GM12878 (cell line): ENCODE measurements at regions not wholly inside any gene's neighbourhood (a gene's known extent, or its start where the extent isn't known, plus 50 kb on each side); places are given as distances from the start of the nearest gene placed in this dataset.

Experiments used
- ATAC-seq: fragments of 200-7000 bp; cut with Tn5 transposase; 3 replicates; pipeline ENCODE4 v1.9.1; 2020; ENCODE audit warnings: mild to moderate bottlenecking, moderate library complexity
- BruUV-seq: library from RNA; stranded (reverse); fragments of 400-500 nt; replicated peaks from 2 replicates; lab custom pipeline; 2021; lab: Mats Ljungman, UMichigan
- CTCF ChIA-PET: fragments of 300-600 bp; sonication (Branson Sonifier 250); formaldehyde crosslinking; extraction: SDS; loops from one replicate; lab custom pipeline; 2021; ENCODE audit warnings: inconsistent platforms; lab: Yijun Ruan, JAX
- POLR2A ChIA-PET: fragments of 350-600 bp; formaldehyde crosslinking; extraction: SDS; loops from one replicate; lab custom pipeline; 2021; ENCODE audit warnings: inconsistent platforms; lab: Charles Lee
- RAD21 ChIA-PET: fragments of 300-600 bp; sonication (Branson Sonifier 250); formaldehyde crosslinking; loops from one replicate; lab custom pipeline; 2023; ENCODE audit warnings: antibody characterized with exemption; ENCODE audit not compliant: unreplicated experiment; lab: Charles Lee
- SMC1A ChIA-PET: fragments of 300-600 bp; sonication (Branson Sonifier 250); formaldehyde crosslinking; loops from one replicate; lab custom pipeline; 2023; ENCODE audit not compliant: unreplicated experiment, uncharacterized antibody; lab: Charles Lee
- DNase-seq: peaks from one replicate; pipeline ENCODE4 v3.0.0-alpha.2; 2011; ENCODE audit warnings: low read depth, low spot score
- FAIRE-seq: peaks from 3 replicates; lab custom pipeline; 2011; peaks lifted over from hg19 to GRCh38; lab: Jason Lieb, UNC
- H2AFZ ChIP-seq: 2 replicates; pipeline ENCODE4 v1.6.0; 2011; ENCODE audit warnings: low read depth, low read length, control low read depth; ENCODE audit not compliant: control insufficient read depth
- H3K27ac ChIP-seq: 2 replicates; pipeline ENCODE4 v1.5.1; 2011; ENCODE audit warnings: control low read depth; ENCODE audit not compliant: control insufficient read depth, insufficient read depth
- H3K27me3 ChIP-seq, 2 experiments: replicated peaks in 1 of 2; 2 replicates each; pipeline versions ENCODE4 v1.6.0 to v1.6.1; 2011; ENCODE audit warnings: low read length in 1 of 2; ENCODE audit not compliant: control insufficient read depth in 2 of 2, insufficient read depth in 2 of 2
- H3K36me3 ChIP-seq, 2 experiments: 2 replicates each; pipeline ENCODE4 v1.5.1; 2011; ENCODE audit warnings: low read length in 1 of 2; ENCODE audit not compliant: control insufficient read depth in 2 of 2, insufficient read depth in 2 of 2
- H3K4me1 ChIP-seq: 2 replicates; pipeline ENCODE4 v1.6.1; 2011; ENCODE audit warnings: mild to moderate bottlenecking, low read length, moderate library complexity, mixed read lengths; ENCODE audit not compliant: control insufficient read depth, insufficient read depth
- H3K4me2 ChIP-seq: 2 replicates; pipeline ENCODE4 v1.6.0; 2011; ENCODE audit warnings: control low read depth; ENCODE audit not compliant: control insufficient read depth, insufficient read depth
- H3K4me3 ChIP-seq: fragments of 200-600 bp; sonication (generic); 2 replicates; pipeline ENCODE4 v1.5.1; 2016
- H3K79me2 ChIP-seq: 2 replicates; pipeline ENCODE4 v1.6.0; 2011; ENCODE audit warnings: low read length; ENCODE audit not compliant: control insufficient read depth, insufficient read depth
- H3K9ac ChIP-seq: 2 replicates; pipeline ENCODE4 v1.8.0; 2011; ENCODE audit warnings: low read length, control low read depth, mixed read lengths; ENCODE audit not compliant: control insufficient read depth, insufficient read depth
- H3K9me3 ChIP-seq: replicated peaks from 3 replicates; pipeline ENCODE4 v1.5.1; 2011; ENCODE audit warnings: mild to moderate bottlenecking, low read length; ENCODE audit not compliant: control insufficient read depth, insufficient read depth
- H4K20me1 ChIP-seq: 2 replicates; pipeline ENCODE4 v1.6.0; 2011; ENCODE audit not compliant: control insufficient read depth, insufficient read depth
- CHD1 ChIP-seq: IDR thresholded peaks from 2 replicates; pipeline ENCODE4 v1.6.1; 2012; ENCODE audit warnings: low read depth, low read length, improper control_type of control experiment
- ETV6 ChIP-seq, 2 experiments: fragments of 450-650 bp in 1 of 2; IDR thresholded peaks in 1 of 2; conservative IDR thresholded peaks in 1 of 2; 2 replicates each; pipeline ENCODE4 v1.6.1; 2014; ENCODE audit warnings: antibody characterized with exemption in 1 of 2, borderline replicate concordance in 1 of 2, low read depth in 1 of 2, mild to moderate bottlenecking in 1 of 2, moderate library complexity in 1 of 2
- POLR2AphosphoS2 ChIP-seq: IDR thresholded peaks from 2 replicates; pipeline ENCODE4 v1.6.1; 2011; ENCODE audit warnings: low read depth, mild to moderate bottlenecking, low read length, improper control_type of control experiment, moderate library complexity
- SMC3 ChIP-seq: IDR thresholded peaks from 2 replicates; pipeline ENCODE4 v1.6.1; 2011; ENCODE audit warnings: low read length, improper control_type of control experiment, borderline replicate concordance
- SUZ12 ChIP-seq: fragments of 200-600 bp; sonication (generic); IDR thresholded peaks from one replicate; pipeline ENCODE4 v1.6.1; 2018; ENCODE audit warnings: antibody characterized with exemption, mild to moderate bottlenecking; ENCODE audit not compliant: unreplicated experiment
- ZNF274 ChIP-seq: IDR thresholded peaks from one replicate; pipeline ENCODE4 v1.8.0; 2011; ENCODE audit not compliant: insufficient read length, insufficient read depth
- WGBS: methylation state at CpG from one replicate; pipeline ENCODE4 v1.1.6; 2016; ENCODE audit warnings: low lambda C conversion rate; ENCODE audit not compliant: insufficient replicate concordance, insufficient coverage; ENCODE audit errors: missing lambda C conversion rate; 5-methylcytosine and 5-hydroxymethylcytosine counted together
- in situ Hi-C: fragments of 300-500 bp; cut with MboI; formaldehyde crosslinking; loops from 9 replicates; pipeline ENCODE4 v1.14.3; 2018; ENCODE audit warnings: mixed read lengths
- intact Hi-C: fragments of 100-400 bp; cut with micrococcal nuclease; formaldehyde crosslinking; loops from one replicate; pipeline ENCODE4 v1.14.2; 2022; ENCODE audit not compliant: unreplicated experiment
- TF ChIP-seq, protein P1 (sequence below): fragments of 450-650 bp; IDR thresholded peaks from 2 replicates; pipeline ENCODE4 v1.6.1; 2018; ENCODE audit warnings: borderline replicate concordance, mild to moderate bottlenecking; ENCODE audit not compliant: partially characterized antibody
- TF ChIP-seq, protein P2 (sequence below): IDR thresholded peaks from 2 replicates; pipeline ENCODE4 v1.6.1; 2011; ENCODE audit warnings: borderline replicate concordance, low read depth, mild to moderate bottlenecking, moderate library complexity, low read length; ENCODE audit not compliant: insufficient read depth, poor library complexity, severe bottlenecking
- TF ChIP-seq, protein P3 (sequence below): fragments of 450-650 bp; IDR thresholded peaks from 2 replicates; pipeline ENCODE4 v1.6.1; 2016; ENCODE audit warnings: mild to moderate bottlenecking
- TF ChIP-seq, protein P4 (sequence below): fragments of 450-650 bp; formaldehyde crosslinking; IDR thresholded peaks from 2 replicates; pipeline ENCODE4 v1.4.0; 2022; ENCODE audit warnings: mild to moderate bottlenecking, moderate library complexity
- TF ChIP-seq, protein P5 (sequence below): fragments of 450-650 bp; IDR thresholded peaks from 2 replicates; pipeline ENCODE4 v1.6.1; 2017; ENCODE audit warnings: borderline replicate concordance
- TF ChIP-seq, protein P6 (sequence below): IDR thresholded peaks from 2 replicates; pipeline ENCODE4 v1.6.1; 2011; ENCODE audit warnings: low read depth, low read length, improper control_type of control experiment, borderline replicate concordance

DNA sequence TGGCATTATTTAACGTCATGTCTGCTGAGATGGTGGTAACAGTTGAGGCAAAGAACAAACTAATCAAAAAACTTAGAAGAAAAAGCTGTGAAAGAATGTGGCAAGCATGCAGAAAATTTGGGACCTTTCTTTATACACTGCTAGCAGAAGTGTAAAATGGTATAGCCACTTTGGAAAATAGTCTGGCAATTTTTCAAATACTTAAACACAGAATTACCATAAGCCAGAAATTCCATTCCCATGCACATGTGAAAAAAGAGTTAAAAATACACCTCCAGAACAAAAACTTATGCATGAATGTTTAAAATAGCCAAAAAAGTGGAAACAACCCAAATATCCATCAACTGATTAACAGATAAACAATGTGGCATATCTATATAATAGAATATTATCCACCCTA lies 613.3 kb downstream of the TBL1XR1 start:
- SMC1A ChIA-PET = no interaction called here
- no peak for FAIRE-seq
- TF ChIP-seq, protein P1, sequence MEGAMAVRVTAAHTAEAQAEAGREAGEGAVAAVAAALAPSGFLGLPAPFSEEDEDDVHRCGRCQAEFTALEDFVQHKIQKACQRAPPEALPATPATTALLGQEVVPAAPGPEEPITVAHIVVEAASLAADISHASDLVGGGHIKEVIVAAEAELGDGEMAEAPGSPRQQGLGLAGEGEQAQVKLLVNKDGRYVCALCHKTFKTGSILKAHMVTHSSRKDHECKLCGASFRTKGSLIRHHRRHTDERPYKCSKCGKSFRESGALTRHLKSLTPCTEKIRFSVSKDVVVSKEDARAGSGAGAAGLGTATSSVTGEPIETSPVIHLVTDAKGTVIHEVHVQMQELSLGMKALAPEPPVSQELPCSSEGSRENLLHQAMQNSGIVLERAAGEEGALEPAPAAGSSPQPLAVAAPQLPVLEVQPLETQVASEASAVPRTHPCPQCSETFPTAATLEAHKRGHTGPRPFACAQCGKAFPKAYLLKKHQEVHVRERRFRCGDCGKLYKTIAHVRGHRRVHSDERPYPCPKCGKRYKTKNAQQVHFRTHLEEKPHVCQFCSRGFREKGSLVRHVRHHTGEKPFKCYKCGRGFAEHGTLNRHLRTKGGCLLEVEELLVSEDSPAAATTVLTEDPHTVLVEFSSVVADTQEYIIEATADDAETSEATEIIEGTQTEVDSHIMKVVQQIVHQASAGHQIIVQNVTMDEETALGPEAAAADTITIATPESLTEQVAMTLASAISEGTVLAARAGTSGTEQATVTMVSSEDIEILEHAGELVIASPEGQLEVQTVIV = no peak
- TF ChIP-seq, protein P2, sequence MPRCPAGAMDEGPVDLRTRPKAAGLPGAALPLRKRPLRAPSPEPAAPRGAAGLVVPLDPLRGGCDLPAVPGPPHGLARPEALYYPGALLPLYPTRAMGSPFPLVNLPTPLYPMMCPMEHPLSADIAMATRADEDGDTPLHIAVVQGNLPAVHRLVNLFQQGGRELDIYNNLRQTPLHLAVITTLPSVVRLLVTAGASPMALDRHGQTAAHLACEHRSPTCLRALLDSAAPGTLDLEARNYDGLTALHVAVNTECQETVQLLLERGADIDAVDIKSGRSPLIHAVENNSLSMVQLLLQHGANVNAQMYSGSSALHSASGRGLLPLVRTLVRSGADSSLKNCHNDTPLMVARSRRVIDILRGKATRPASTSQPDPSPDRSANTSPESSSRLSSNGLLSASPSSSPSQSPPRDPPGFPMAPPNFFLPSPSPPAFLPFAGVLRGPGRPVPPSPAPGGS = no peak
- TF ChIP-seq, protein P3, sequence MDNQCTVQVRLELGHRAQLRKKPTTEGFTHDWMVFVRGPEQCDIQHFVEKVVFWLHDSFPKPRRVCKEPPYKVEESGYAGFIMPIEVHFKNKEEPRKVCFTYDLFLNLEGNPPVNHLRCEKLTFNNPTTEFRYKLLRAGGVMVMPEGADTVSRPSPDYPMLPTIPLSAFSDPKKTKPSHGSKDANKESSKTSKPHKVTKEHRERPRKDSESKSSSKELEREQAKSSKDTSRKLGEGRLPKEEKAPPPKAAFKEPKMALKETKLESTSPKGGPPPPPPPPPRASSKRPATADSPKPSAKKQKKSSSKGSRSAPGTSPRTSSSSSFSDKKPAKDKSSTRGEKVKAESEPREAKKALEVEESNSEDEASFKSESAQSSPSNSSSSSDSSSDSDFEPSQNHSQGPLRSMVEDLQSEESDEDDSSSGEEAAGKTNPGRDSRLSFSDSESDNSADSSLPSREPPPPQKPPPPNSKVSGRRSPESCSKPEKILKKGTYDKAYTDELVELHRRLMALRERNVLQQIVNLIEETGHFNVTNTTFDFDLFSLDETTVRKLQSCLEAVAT = no peak
- TF ChIP-seq, protein P4, sequence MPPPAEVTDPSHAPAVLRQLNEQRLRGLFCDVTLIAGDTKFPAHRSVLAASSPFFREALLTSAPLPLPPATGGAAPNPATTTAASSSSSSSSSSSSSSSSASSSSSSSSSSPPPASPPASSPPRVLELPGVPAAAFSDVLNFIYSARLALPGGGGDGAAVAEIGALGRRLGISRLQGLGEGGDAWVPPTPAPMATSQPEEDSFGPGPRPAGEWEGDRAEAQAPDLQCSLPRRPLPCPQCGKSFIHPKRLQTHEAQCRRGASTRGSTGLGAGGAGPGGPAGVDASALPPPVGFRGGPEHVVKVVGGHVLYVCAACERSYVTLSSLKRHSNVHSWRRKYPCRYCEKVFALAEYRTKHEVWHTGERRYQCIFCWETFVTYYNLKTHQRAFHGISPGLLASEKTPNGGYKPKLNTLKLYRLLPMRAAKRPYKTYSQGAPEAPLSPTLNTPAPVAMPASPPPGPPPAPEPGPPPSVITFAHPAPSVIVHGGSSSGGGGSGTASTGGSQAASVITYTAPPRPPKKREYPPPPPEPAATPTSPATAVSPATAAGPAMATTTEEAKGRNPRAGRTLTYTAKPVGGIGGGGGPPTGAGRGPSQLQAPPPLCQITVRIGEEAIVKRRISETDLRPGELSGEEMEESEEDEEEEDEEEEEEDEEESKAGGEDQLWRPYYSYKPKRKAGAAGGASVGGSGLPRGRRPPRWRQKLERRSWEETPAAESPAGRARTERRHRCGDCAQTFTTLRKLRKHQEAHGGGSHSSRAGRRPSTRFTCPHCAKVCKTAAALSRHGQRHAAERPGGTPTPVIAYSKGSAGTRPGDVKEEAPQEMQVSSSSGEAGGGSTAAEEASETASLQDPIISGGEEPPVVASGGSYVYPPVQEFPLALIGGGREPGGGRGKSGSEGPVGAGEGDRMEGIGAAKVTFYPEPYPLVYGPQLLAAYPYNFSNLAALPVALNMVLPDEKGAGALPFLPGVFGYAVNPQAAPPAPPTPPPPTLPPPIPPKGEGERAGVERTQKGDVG (CRISPR knock-in tag) = no peak
- TF ChIP-seq ETV6 (conservative IDR thresholded peaks at IDR 0.05 in 1 of 2, IDR thresholded peaks at IDR 0.05 in 1 of 2; ENCODE audit: borderline replicate concordance in 1 of 2, low read depth in 1 of 2) (no peak), POLR2AphosphoS2 (no peak), ZNF274 (no peak), SMC3 (no peak), SUZ12 (no peak), CHD1 (no peak)
- TF ChIP-seq, protein P5, sequence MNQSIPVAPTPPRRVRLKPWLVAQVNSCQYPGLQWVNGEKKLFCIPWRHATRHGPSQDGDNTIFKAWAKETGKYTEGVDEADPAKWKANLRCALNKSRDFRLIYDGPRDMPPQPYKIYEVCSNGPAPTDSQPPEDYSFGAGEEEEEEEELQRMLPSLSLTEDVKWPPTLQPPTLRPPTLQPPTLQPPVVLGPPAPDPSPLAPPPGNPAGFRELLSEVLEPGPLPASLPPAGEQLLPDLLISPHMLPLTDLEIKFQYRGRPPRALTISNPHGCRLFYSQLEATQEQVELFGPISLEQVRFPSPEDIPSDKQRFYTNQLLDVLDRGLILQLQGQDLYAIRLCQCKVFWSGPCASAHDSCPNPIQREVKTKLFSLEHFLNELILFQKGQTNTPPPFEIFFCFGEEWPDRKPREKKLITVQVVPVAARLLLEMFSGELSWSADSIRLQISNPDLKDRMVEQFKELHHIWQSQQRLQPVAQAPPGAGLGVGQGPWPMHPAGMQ = no peak
- TF ChIP-seq, protein P6, sequence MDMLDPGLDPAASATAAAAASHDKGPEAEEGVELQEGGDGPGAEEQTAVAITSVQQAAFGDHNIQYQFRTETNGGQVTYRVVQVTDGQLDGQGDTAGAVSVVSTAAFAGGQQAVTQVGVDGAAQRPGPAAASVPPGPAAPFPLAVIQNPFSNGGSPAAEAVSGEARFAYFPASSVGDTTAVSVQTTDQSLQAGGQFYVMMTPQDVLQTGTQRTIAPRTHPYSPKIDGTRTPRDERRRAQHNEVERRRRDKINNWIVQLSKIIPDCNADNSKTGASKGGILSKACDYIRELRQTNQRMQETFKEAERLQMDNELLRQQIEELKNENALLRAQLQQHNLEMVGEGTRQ = no peak

More for the DNA sequence above, 613.3 kb downstream of the TBL1XR1 start:
- DNase-seq (no peak), ATAC-seq (no peak)
- Histone ChIP-seq H2AFZ (no peak overlapping the region), H3K9ac (no peak overlapping the region), H3K4me3 (no peak overlapping the region), H4K20me1 (no peaks in the 10 kb centered on the region), H3K27me3 (no peaks in the 10 kb centered on the region), H3K79me2 (no peaks in the 10 kb centered on the region), H3K4me2 (no peak overlapping the region), H3K9me3 (no peaks in the 10 kb centered on the region), H3K27ac (no peak overlapping the region), H3K4me1 (no peaks in the 10 kb centered on the region), H3K36me3 (no peaks in the 10 kb centered on the region)
- RAD21 ChIA-PET = no interaction called here
- 0% methylated on average over 1 of the region's 1 CpG for WGBS
- in situ Hi-C loops = no loop called here
- no TSS peak for BruUV-seq
- intact Hi-C loops = no loop called here
- POLR2A ChIA-PET = no interaction called here
- CTCF ChIA-PET = interaction anchor here (0.7 kb wide), 1 partner anchor 80 kb away, joined by 3 read pairs; no protein-coding TSS in a partner anchor
